Testis (tissue), 2 donors: ENCODE measurements at regions not wholly inside any gene's neighbourhood (a gene's known extent, or its start where the extent isn't known, plus 50 kb on each side); places are given as distances from the start of the nearest gene placed in this dataset.

Experiments used
- CTCF ChIP-seq, 3 experiments: fragments of 450-650 bp in 2 of 3; fragments of 200-600 bp in 1 of 3; sonication (generic) in 1 of 3; IDR thresholded peaks; one replicate each; pipeline ENCODE4 v1.5.1; 2016 to 2019; ENCODE audit warnings: antibody characterized with exemption in 3 of 3, mild to moderate bottlenecking in 2 of 3, moderate library complexity in 1 of 3
- POLR2A ChIP-seq: fragments of 450-650 bp; IDR thresholded peaks from one replicate; pipeline ENCODE4 v1.6.1; 2017; ENCODE audit warnings: antibody characterized with exemption, mild to moderate bottlenecking, moderate library complexity

- TF ChIP-seq CTCF (IDR thresholded peaks at IDR 0.05) (no peak), POLR2A (no peak)
Measured at GRCh38 chr4:126973201-126973600, 659.6 kb upstream of the INTU start.
